Stimulated activated CD8-positive, alpha-beta memory T cell treated with anti-CD3 and anti-CD28 coated beads, Interleukin-4, amount 100 ng/mL, for 4 hours (primary cell): ENCODE measurements at regions not wholly inside any gene's neighbourhood (a gene's known extent, or its start where the extent isn't known, plus 50 kb on each side); places are given as distances from the start of the nearest gene placed in this dataset.
"Not testable (repeated sequence)": the region's sequence is repeated elsewhere in the genome, so short reads cannot be mapped to it uniquely, and the experiment has no call there.

Experiments used
- DNase-seq, 2 donors: peaks; one replicate each; pipeline ENCODE4 v3.0.0-alpha.2; 2020; ENCODE audit warnings: low read depth in 2 of 2, low spot score in 1 of 2

DNA sequence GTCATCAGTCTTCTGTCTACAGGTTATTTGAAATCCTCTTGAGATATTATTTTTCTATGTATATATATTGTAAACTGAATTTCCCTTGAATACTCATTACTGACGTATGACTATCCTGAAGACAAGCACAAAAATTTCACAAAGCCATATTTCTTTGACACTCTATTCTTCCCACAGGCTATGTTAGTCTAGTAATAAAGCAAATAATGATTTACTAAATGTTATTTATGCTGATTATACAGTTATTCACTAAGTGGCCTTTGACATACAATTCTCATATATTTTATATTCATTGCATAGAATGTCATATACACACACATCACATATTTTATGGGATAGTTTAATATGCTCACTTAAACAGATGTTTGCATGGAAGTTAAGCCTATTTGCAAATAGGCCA lies 793.0 kb upstream of the GRAMD2B start:
- DNase-seq = no peak

DNA sequence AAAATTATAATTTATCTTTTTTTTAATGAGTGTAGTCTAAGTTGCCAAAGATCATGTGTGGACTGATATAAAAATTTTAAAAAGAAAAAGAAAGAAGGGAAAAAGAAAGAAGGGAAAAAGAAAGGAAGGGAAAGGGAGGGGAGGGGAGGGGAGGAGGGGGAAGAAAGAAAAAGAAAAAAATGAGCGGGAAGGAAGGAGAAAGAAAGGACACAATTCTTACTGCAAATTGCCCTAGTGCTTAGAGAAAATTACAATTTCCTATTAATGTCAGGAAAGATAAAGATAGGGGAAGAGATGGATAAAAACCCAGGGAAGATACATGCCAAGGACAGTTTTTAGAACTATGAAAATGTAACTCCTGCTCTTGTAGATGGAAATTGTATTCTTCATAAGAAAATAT lies 789.7 kb upstream of the GRAMD2B start:
- no peak for DNase-seq

DNA sequence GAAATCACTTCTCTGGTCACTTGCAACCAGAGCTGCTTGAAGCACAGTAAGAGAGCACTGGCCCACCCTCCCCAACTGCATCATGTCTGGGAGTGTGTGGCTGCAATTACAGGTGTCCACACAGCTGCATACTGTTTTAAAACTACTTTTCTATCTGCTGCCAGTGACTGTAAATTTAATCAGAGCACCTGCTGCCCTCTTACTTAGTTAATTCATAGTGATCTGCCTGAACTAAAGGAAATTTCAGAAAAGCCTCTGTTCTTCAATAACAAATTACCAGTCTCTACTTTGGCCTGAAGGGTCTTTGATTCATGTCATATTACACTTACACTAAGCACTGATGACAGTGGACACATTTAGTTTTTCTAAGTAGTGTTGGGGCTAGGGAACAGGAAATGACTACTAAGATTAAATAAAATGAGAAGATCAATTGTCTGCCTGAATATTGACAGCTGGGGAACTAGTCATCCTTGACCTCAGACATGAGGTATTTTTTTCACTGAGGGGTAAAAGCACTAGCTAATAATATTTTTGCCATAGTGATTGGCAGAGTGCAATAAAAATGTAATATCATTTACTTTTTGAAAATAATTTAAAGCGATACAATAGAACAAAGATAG lies 788.9 kb upstream of the GRAMD2B start:
- DNase-seq = no peak

DNA sequence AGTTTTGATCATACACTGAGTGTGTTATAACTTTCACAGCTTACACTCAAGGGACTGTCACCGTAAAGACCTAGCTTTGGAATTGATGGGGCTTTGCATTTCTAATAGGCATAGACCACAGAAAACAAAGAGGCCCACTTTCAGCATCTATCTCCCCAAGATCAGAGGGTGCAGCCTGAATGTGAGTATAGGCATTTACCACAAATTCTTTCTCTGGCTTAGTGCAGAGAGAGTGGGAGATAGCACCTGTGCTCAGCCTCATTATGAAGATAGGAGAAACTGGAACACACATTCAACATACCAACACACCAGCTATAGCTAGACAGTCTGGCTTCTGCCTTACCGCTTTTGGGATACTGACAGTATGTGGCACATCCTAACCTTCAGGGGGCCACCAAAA lies 783.4 kb upstream of the GRAMD2B start:
- no peak for DNase-seq

DNA sequence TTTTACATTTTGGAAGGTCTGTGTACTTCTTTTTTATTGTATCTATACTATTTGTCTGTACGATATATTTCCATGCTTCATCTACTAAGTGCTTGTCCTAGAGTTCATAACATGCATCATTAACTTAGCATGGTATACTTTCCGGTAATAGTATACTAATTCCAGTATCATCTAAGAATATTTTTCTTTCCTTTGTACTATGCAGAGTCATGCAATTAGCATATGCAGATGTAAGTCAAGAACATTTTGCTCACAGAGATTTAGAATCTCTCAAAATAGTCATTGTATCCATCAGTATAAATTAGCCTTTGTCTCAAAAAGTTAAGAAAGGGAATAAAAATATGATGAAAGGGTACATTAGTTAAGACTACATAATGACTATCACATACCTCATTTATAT lies 770.4 kb upstream of the GRAMD2B start:
- DNase-seq = no peak

DNA sequence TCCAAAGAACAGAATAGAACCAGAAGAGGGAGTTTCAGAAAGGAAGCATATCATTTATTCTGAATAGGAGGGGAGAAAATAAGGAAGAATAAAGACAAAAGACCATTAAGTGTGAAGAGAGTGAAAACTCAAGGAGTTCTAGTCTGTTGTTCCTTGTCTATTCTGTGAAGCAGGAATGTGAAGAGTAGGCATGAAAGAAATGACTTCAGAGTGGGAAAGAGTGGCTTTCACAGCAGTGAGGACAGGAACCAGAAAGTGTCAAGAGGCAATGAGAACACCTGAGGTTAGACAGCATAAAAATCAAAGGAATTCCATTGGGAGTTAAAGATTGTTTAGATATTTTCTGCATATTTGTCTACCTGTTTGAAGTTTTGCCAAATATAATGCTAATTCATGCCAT lies 768.8 kb upstream of the GRAMD2B start:
- DNase-seq = no peak

DNA sequence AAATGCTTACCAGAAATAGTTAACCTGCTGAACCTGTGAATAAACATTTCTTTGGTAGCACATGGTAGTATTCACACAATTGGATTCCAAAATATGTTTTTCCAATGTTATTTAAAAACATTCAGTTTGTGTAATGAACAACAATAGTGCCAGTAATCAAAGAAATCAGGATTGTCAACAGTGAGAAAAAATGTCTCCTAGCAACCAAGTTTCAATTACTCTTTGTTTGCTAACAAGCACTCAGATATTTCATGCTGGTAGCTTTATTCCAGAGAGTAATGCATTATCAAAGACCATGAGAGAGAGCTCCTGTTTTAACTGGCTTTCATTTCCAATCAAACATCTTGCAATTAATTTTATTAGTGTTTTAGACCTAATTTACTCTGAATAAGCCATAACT lies 768.1 kb upstream of the GRAMD2B start:
- DNase-seq = no peak

DNA sequence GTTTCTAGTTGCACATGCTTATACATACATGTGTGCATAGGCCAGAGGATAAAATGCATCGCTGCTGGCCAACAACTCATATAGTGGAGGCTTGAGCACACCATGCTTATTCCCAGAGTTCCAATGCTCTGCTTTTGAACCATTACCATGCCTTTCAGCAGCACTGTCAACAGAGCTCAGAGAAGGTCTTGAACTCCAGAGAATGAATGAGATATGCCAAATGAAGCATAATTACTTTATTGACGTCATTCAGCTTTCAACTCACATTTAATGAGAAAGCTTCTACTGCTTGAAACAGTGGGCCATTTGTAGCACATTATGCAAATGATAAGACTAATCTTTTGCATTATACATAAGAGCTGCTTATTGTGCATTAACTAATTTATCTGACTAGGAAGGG lies 765.3 kb upstream of the GRAMD2B start:
- no peak for DNase-seq

DNA sequence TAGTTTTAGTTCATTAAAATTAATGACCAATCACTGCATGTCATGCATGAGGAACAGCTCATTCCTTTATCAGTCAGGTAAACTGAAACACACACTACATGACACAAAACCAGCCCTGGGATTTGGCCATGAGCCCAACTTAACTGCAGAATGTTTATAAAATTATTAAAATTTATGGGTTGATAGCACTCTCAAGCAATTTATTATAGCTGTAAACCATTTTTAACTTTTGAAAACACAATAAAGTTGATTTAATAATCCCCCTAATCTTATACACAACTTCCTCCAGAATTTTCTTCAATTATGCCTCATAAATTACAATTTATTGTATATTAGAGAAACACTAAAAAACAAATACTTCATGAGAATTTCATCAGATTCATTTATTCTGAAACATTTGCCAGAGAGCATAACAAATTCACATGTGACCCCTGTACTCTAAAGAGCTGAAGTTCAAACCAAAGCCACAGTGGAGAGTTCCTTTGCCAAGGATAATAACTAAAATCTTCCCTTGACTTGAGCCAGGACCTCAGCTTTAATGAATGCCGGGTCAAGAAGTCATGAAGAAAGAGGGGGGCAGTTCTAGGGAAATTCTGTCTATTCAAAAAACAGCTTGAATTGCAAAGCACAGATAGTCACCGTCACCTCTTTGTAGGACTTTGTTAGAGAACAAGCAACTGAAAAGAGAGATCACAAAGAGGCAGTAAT lies 763.7 kb upstream of the GRAMD2B start:
- no peak for DNase-seq

DNA sequence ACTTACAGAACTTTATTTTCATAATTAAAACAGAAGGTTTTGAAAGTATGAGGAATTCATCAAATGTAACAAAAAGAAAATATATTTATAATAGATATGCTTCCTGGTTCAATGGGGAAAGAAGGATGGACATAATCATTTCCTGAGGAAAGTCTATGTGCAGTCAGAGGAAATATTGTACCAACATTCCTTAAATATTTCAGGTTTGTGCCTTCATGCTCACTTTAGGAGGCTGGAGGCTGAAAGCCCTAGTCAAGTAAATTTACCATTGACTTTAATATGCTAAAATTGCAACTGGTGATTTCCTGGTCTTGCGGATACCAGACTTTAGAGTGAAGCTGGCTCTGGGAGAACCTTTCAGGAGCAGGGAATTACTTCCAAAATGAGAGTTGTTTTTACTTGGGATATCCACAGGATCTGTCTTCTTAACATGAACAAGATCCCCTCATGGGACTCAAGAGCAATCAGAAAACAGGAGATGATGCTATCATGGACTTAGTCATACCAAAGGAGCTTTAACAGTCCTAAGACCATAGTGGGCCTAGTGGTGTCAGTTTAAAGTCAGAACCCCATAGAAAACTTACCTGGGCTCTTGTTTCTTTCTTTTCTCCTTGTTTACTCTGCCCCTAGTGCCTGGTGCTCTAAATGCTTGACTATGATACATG lies 762.8 kb upstream of the GRAMD2B start:
- DNase-seq = no peak

DNA sequence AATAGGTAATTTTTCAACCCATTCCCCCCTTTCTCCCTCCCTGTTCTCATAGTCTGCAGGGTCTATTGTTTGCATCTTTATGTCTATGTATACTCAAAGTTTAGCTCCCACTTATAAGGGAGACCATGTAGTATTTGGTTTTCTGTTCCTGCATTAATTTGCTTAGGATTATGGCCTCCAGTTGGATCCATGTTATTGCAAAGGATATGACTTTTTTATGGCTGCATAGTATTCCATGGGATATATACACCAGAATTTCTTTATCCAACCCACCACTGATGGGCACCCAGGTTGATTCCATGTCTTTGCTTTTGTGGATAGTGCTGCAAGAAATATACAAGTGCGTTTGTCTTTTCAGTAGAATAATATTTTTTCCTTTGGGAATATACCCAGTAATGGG lies 761.6 kb upstream of the GRAMD2B start:
- no peak for DNase-seq

DNA sequence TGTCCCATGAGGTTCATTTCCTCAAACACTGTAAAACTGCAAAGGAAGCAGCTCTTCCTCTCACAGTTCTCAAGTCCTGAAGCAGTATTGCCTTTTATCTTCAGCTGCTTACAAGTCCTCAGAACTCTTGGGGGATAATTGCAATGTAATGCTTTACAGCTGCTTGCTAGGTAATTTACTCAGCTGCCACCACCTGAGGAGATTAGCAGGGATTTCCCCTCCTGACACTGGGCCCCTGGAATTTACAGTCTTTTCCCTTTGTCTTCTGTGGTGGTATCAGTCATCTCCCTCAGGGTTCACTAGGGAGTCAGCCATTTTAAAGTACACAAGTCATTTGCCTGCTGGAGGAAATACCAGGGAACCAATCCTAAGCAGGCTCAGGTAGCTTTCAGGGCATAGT lies 754.3 kb upstream of the GRAMD2B start:
- no peak for DNase-seq

DNA sequence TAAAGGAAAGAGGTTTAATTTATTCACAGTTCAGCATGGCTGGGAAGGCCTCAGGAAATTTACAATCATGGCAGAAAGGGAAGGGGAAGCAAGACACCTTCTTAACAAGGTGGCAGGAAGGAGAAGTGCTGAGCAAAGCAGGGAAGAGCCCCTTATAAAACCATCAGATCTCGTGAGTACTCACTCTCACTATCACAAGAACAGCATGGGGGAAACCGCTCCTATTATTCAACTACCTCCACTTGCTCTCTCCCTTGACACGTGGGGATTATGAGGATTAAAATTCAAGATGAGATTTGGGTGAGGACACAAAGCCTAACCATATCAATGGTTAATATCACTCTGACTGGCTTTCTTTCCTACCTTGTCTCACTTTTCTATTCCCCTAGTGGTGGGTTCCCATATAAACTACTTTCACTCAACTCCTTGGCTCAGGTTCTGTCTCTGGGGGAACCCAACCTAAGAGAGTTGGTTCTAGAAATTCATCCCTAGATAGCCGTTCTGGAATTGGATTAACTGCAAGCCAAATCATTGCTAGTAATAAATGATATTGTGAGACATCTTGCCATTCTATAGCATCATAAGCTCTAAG lies 749.8 kb upstream of the GRAMD2B start:
- no peak for DNase-seq

DNA sequence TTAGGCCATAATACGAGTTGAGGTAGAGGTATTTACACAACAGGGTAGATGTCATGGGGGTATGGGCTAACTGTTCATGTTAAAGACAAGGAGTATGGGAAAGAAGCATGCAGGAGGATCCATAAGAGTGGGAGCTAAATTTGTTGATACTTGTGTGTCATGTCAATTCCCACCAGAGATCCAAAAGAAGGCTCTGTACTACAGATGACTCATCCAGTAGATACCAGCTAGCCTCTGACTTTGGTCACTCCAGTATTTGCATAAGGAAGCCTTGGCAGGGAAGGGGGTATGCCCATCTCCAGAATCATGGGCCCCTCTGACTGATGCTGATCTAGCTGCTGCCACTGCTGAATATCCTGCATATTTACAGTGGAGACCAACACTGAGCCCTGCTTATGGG lies 743.7 kb upstream of the GRAMD2B start:
- DNase-seq = no peak

DNA sequence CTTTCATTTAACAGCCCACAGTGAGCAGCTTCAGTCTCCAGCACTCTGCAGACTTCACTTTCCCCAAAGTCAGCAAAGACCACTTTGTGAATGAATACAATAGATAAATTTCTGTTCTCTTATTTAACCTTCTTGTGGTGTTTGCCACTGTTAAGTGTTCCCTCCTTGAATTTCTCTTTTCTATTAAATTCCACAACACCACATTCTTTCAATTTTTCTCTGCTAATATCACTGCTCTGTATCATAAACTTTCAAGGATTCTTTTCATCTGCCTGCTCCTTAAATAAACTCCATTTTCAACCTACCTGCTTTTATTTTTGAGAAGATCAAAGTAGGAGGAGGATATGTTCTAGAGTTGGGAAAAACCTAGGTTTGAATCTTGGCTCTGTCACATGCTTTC lies 739.5 kb upstream of the GRAMD2B start:
- DNase-seq = no peak

DNA sequence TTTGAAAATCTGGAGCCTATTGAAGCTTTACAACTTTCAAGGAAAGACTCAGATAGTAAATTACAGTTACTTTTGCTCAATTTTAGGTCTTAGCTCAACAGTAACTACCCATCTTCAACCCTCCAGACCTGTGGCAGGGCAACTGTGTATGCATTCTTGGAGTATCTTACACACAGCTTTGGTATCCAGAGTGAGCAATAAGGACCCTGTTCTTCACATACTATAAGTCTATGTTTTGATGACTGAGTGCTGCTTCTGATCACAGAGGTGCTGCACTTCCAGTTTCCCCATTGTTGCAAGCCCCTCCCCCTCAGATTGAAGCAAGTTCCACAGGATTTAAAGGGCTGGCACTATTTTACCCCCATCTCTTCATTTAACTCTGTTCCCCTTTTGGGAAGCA lies 737.4 kb upstream of the GRAMD2B start:
- DNase-seq = no peak

DNA sequence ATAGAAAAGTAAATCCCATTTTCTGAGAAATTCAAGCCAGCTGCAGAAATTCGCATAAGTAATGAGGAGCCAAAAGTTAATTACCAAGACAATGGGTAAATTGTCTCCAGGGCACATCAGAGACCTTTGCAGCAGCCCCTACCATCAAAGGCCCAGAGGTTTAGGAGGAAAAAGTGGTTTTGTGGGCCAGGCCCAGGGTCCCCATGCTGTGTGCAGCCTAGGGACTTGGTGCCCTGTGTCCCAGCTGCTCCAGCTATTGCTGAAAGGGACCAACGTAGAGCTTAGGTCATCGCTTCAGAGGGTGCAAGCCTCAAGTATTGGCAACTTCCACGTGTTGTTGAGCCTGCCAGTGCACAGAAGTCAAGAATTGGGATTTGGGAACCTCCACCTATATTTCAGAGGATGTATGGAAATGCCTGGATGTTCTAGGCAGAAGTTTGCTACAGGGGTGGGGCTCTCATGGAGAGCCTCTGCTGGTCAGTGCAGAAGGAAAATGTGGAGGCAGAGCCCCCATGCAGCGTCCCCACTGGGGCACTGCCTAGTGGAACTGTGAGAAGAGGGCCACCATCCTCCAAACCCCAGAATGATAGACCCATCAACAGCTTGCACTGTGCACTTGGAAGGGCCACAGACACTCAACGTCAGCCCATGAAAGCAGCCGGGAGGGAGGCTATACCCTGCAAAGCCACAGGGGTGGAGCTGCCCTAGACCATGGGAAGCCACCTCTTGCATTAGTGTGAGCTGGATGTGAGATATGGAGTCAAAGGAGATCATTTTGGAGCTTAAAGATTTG lies 731.3 kb upstream of the GRAMD2B start:
- DNase-seq = not testable (repeated sequence)

DNA sequence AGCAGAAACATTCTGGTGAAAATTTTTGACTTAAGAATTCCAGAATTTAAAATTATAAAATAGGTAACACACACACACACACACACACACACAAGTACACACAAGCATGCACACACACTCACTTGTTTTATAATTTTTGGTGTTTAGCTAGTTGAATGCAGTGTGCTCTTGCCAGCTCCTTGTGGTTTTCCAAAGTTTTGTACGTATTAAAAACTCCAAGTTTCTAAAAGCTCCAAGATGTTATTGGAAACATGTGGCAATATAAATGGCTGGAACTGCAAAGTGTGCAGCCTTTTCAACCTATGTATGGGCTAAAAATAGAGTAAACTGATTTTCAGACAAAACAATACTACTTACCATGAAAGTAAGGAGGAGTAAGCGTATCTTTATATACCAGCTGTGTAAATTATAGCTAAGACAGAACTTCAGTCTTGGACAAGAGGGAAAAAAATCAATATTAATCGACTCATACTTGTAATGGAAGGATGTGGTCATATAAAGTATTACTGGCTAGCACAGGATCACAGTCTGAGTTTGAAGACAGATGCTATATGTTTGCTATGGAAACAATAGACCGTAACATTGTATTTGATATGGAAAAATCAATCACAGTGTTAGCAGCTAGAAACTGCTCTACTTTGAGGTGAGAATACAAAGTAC lies 727.1 kb upstream of the GRAMD2B start:
- DNase-seq = no peak

DNA sequence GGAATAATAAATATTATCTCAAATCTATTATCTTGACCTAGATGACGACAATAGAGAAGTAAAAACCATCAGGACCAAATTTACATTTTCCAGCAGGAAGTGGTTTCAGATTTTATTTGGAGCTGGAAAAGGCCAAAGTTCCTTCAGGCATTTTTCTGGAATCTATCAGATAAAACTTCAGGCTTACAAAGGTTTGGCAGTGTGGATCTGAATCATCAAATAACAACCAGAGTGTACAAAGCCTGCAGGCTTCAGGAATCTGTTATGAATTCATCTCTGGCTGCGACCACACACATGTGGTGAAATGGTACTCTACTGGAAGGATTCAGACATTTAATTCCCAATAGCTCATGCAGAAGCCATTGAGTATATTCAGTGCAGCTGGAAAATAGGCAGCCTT lies 726.4 kb upstream of the GRAMD2B start:
- DNase-seq = no peak

DNA sequence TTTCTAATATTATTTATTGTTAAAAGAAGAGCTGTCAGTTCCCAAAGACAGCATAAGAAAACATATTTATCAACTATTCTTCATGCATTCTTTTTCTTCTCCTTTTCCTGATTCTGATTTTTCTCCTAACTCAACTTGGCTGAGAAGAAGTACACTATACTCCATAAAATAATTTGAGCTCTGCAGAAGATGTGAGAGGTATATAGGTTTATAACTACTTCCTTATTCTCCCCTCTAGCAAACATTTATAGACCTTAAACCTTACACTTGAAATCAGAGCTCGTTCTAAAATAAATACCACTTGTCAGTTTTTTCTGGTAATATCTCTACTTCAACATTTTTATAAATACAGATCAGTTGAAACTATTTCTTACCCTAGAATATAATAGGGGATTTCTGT lies 724.8 kb upstream of the GRAMD2B start:
- no peak for DNase-seq

DNA sequence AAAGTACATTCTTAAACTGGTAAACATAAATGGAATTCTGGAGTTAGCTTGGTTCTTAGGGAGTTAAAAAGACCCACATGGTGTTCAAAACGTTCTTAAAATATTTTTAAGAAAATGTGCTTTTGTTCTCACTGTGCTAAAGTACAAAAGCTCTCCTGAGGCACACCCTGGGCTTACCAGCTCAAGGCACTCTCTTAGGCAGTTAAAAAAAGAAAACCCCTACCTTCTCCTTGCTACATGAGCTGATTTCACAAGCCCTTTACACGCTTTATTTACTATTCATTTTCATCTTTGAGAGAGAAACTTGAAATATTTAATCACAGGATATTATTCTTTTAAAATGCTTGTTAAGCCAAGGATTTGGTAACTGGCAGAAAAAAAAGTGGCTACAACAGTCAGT lies 723.3 kb upstream of the GRAMD2B start:
- no peak for DNase-seq
